ENCODE measurements at regions not wholly inside any gene's neighbourhood (a gene's known extent, or its start where the extent isn't known, plus 50 kb on each side); places are given as distances from the start of the nearest gene placed in this dataset.

- Histone ChIP-seq H3K4me3 (ENCODE audit: low read length) (no peak overlapping the region), H3K9me3 (ENCODE audit: low read length) (no peaks in the 10 kb centered on the region), H3K9me2 (ENCODE audit: insufficient read depth, low read length) (no peaks in the 10 kb centered on the region), H3K9ac (ENCODE audit: low read length) (no peak overlapping the region), H3K4me2 (ENCODE audit: low read length) (no peak overlapping the region), H4K20me1 (ENCODE audit: insufficient read depth) (no peaks in the 10 kb centered on the region), H2AFZ (ENCODE audit: low read depth, low read length) (no peak overlapping the region), H3K27me3 (ENCODE audit: insufficient read depth, low read depth, low read length) (no peaks in the 10 kb centered on the region), H3F3A (ENCODE audit: insufficient read depth, low read length, poor library complexity, severe bottlenecking) (no peaks in the 10 kb centered on the region), H3K27ac (ENCODE audit: low read length) (no peak overlapping the region), H3K79me2 (replicated peaks; ENCODE audit: insufficient read depth, low read length) (no peaks in the 10 kb centered on the region), H3K36me3 (ENCODE audit: insufficient read depth, low read length) (no peaks in the 10 kb centered on the region)
- TF ChIP-seq EP300 (conservative IDR thresholded peaks at IDR 0.05; ENCODE audit: poor library complexity, severe bottlenecking) (no peak), POLR2AphosphoS5 (IDR thresholded peaks at IDR 0.05) (no peak), CTCF (IDR thresholded peaks at IDR 0.05; ENCODE audit: poor library complexity, severe bottlenecking) (no peak), RAD21 (conservative IDR thresholded peaks at IDR 0.05) (no peak), SMC3 (conservative IDR thresholded peaks at IDR 0.05; ENCODE audit: poor library complexity) (no peak), REST (IDR thresholded peaks at IDR 0.05; ENCODE audit: borderline replicate concordance) (no peak), TAF1 (IDR thresholded peaks at IDR 0.05; ENCODE audit: low read depth) (no peak), EZH2 (IDR thresholded peaks at IDR 0.05; ENCODE audit: borderline replicate concordance, insufficient read depth, low read length, poor library complexity, severe bottlenecking) (no peak), MXI1 (conservative IDR thresholded peaks at IDR 0.05; ENCODE audit: poor library complexity, severe bottlenecking) (no peak)
Measured at GRCh38 chr2:19045151-19045550, 313.3 kb downstream of the OSR1 start.

DNA sequence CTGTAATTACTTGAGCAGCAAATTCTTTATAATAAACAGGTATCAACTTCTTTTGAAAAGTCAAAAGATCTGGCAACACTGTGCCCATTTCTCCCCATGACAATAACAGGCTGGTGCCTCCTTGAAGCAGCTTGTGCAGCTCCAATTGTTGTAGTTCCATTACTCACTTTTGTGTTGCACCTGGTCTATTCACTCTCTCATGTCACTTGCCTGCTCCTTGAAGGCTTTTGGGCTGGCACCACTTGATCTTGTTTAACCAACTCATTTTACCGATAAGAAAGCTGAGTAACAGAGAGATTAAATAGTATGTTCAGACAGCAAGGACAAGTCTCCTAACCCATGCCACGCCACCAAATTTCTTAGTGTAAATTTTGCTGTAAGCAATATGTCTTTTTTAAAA is 314.5 kb downstream of the OSR1 start:
- no peaks in the 10 kb centered on the region for H3K36me3 ChIP-seq (ENCODE audit: insufficient read depth, low read length)
- no peaks in the 10 kb centered on the region for H3K27me3 ChIP-seq (ENCODE audit: insufficient read depth, low read depth, low read length)
- no peak overlapping the region for H3K9ac ChIP-seq (ENCODE audit: low read length)
- H3K79me2 ChIP-seq (replicated peaks; ENCODE audit: insufficient read depth, low read length): no peaks in the 10 kb centered on the region
- H4K20me1 ChIP-seq (ENCODE audit: insufficient read depth): no peaks in the 10 kb centered on the region
- no peak overlapping the region for H3K4me2 ChIP-seq (ENCODE audit: low read length)
- TF ChIP-seq MXI1 (conservative IDR thresholded peaks at IDR 0.05; ENCODE audit: poor library complexity, severe bottlenecking): no peak
- no peak for TF ChIP-seq EP300 (conservative IDR thresholded peaks at IDR 0.05; ENCODE audit: poor library complexity, severe bottlenecking)
- TF ChIP-seq EZH2 (IDR thresholded peaks at IDR 0.05; ENCODE audit: borderline replicate concordance, insufficient read depth, low read length, poor library complexity, severe bottlenecking): no peak
- no peak for TF ChIP-seq CTCF (IDR thresholded peaks at IDR 0.05; ENCODE audit: poor library complexity, severe bottlenecking)
- no peak for TF ChIP-seq RAD21 (conservative IDR thresholded peaks at IDR 0.05)
- TF ChIP-seq POLR2AphosphoS5 (IDR thresholded peaks at IDR 0.05): no peak
- TF ChIP-seq TAF1 (IDR thresholded peaks at IDR 0.05; ENCODE audit: low read depth): no peak
- TF ChIP-seq REST (IDR thresholded peaks at IDR 0.05; ENCODE audit: borderline replicate concordance): no peak
- no peak for TF ChIP-seq SMC3 (conservative IDR thresholded peaks at IDR 0.05; ENCODE audit: poor library complexity)
- no peak overlapping the region for H3K4me3 ChIP-seq (ENCODE audit: low read length)
- H2AFZ ChIP-seq (ENCODE audit: low read depth, low read length): no peak overlapping the region
- H3K9me3 ChIP-seq (ENCODE audit: low read length): no peaks in the 10 kb centered on the region
- H3K9me2 ChIP-seq (ENCODE audit: insufficient read depth, low read length): no peaks in the 10 kb centered on the region
- no peak overlapping the region for H3K27ac ChIP-seq (ENCODE audit: low read length)
- no peaks in the 10 kb centered on the region for H3F3A ChIP-seq (ENCODE audit: insufficient read depth, low read length, poor library complexity, severe bottlenecking)

Data from neural cell (in vitro differentiated cells).